GM12865 (cell line): ENCODE measurements at regions not wholly inside any gene's neighbourhood (a gene's known extent, or its start where the extent isn't known, plus 50 kb on each side); places are given as distances from the start of the nearest gene placed in this dataset.
"Not testable (repeated sequence)": the region's sequence is repeated elsewhere in the genome, so short reads cannot be mapped to it uniquely, and the experiment has no call there.

Source experiments
- DNase-seq: peaks from one replicate; pipeline ENCODE4 v3.0.0; 2010; ENCODE audit warnings: low read depth
- H3K4me3 ChIP-seq: 2 replicates; pipeline ENCODE4 v1.5.1; 2011; ENCODE audit warnings: mild to moderate bottlenecking, low read depth, low read length, control low read depth
- CTCF ChIP-seq: IDR thresholded peaks from 2 replicates; pipeline ENCODE4 v1.5.1; 2011; ENCODE audit warnings: low read length, control low read depth, low read depth, inconsistent platforms; ENCODE audit not compliant: insufficient read depth; ENCODE audit errors: missing control alignments

- H3K4me3 ChIP-seq: no peak overlapping the region
- TF ChIP-seq CTCF: no peak
- DNase-seq: no peak
Measured at GRCh38 chr10:8158193-8159071, 103.9 kb downstream of the GATA3 start.

GRCh38 chr10:8159341-8160165 is 105.1 kb downstream of the GATA3 start:
- DNase-seq: no peak
- H3K4me3 ChIP-seq: no peak overlapping the region
- TF ChIP-seq CTCF: no peak

- no peak for DNase-seq
- TF ChIP-seq CTCF: no peak
- H3K4me3 ChIP-seq: no peak overlapping the region
Measured at GRCh38 chr10:8163824-8164223, 109.3 kb downstream of the GATA3 start.

- not testable (repeated sequence) for DNase-seq, H3K4me3 ChIP-seq
Measured at GRCh38 chr10:8164640-8165039, 110.2 kb downstream of the GATA3 start.

- H3K4me3 ChIP-seq: no peak overlapping the region
- no peak for DNase-seq
- TF ChIP-seq CTCF: no peak
Measured at GRCh38 chr10:8168836-8169235, 114.3 kb downstream of the GATA3 start.

- no peak for TF ChIP-seq CTCF
- H3K4me3 ChIP-seq: no peak overlapping the region
- no peak for DNase-seq
Measured at GRCh38 chr10:8171008-8171407, 116.5 kb downstream of the GATA3 start.

GRCh38 chr10:8172604-8173003 is 118.1 kb downstream of the GATA3 start:
- TF ChIP-seq CTCF: no peak
- no peak overlapping the region for H3K4me3 ChIP-seq
- DNase-seq: no peak
